AG09309 (cell line): ENCODE measurements at regions not wholly inside any gene's neighbourhood (a gene's known extent, or its start where the extent isn't known, plus 50 kb on each side); places are given as distances from the start of the nearest gene placed in this dataset.

ENCODE experiments used
- DNase-seq: peaks from one replicate; pipeline ENCODE4 v3.0.0-alpha.2; 2010; ENCODE audit warnings: low read depth
- H3K4me3 ChIP-seq: 2 replicates; pipeline ENCODE4 v1.5.1; 2011; ENCODE audit warnings: mild to moderate bottlenecking, low read depth, low read length, moderate library complexity; ENCODE audit not compliant: control insufficient read depth
- CTCF ChIP-seq: IDR thresholded peaks from 2 replicates; pipeline ENCODE4 v1.5.1; 2011; ENCODE audit warnings: mild to moderate bottlenecking, low read depth, low read length, inconsistent platforms; ENCODE audit not compliant: insufficient read depth, control insufficient read depth; ENCODE audit errors: missing control alignments

GRCh38 chr1:245046769-245047168 lies 108.0 kb upstream of the KIF26B start:
- no peak for DNase-seq
- TF ChIP-seq CTCF: no peak
- no peak overlapping the region for H3K4me3 ChIP-seq

GRCh38 chr1:245046315-245046714 lies 108.5 kb upstream of the KIF26B start:
- no peak overlapping the region for H3K4me3 ChIP-seq
- no peak for DNase-seq
- no peak for TF ChIP-seq CTCF

- no peak for DNase-seq
- no peak for TF ChIP-seq CTCF
Observed at GRCh38 chr1:245045087-245045881, 109.5 kb upstream of the KIF26B start.

GRCh38 chr1:245043611-245043940 lies 111.2 kb upstream of the KIF26B start:
- no peak overlapping the region for H3K4me3 ChIP-seq
- no peak for DNase-seq
- TF ChIP-seq CTCF: no peak

More at GRCh38 chr1:245045087-245045881, 109.5 kb upstream of the KIF26B start:
- H3K4me3 ChIP-seq: no peak overlapping the region

GRCh38 chr1:245041058-245041698 lies 113.6 kb upstream of the KIF26B start:
- no peak for TF ChIP-seq CTCF
- H3K4me3 ChIP-seq: no peak overlapping the region
- DNase-seq: no peak

GRCh38 chr1:245039196-245039595 lies 115.6 kb upstream of the KIF26B start:
- no peak for TF ChIP-seq CTCF
- no peak for DNase-seq

GRCh38 chr1:245036102-245036501 lies 118.7 kb upstream of the KIF26B start:
- TF ChIP-seq CTCF: no peak
- H3K4me3 ChIP-seq: no peak overlapping the region
- DNase-seq: no peak

More at GRCh38 chr1:245039196-245039595, 115.6 kb upstream of the KIF26B start:
- no peak overlapping the region for H3K4me3 ChIP-seq
